ENCODE measurements at regions not wholly inside any gene's neighbourhood (a gene's known extent, or its start where the extent isn't known, plus 50 kb on each side); places are given as distances from the start of the nearest gene placed in this dataset.

- no peak for DNase-seq (ENCODE audit: insufficient read length)
- TF ChIP-seq POLR2A (IDR thresholded peaks at IDR 0.05; ENCODE audit: low read depth, low read length) (no peak), TAF1 (IDR thresholded peaks at IDR 0.05; ENCODE audit: borderline replicate concordance, low read depth, low read length) (no peak), POLR2AphosphoS5 (IDR thresholded peaks at IDR 0.05; ENCODE audit: low read depth, low read length) (no peak)
- FAIRE-seq = no peak
These were observed 51.3 kb downstream of the TET3 start for GRCh38 chr2:74036010-74036409.

DNA sequence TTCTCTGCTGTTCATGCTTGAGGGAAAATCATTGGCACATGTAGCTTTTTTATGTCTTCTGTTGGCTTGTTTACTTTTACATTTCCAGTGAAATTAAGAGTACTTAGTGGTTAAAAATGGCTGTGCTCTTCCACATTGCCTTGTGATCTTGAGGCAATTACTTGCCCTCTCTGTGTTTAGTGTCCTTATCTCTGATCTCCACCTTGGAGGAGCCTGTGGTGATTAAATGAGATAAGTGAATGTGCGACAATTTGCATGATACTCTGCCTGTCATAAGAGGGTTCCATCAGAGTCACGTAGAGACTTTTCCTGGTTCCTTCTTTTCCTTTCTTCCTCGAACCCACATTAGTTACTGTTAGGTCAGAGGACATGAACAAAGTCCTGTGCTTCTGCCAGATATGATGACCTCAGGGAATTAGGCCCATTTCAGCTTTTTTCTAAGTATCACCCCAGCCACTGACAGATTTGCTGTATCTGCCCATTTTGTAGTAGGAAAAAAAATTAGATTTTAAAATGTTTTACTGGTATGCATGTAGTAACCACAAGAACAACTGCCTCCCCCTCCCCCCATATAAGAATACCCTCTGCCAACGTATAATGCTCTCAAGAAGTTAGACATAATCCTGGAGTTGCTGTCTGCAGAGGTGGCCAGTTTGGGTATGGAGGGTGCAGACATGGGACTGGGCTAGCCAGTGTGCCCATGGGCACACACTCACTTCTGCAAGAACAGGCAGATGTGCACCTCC is 51.9 kb downstream of the TET3 start:
- TF ChIP-seq POLR2A (IDR thresholded peaks at IDR 0.05; ENCODE audit: low read depth, low read length) = no peak
- no peak for TF ChIP-seq POLR2AphosphoS5 (IDR thresholded peaks at IDR 0.05; ENCODE audit: low read depth, low read length)
- no peak for TF ChIP-seq TAF1 (IDR thresholded peaks at IDR 0.05; ENCODE audit: borderline replicate concordance, low read depth, low read length)
- no peak for FAIRE-seq
- DNase-seq (ENCODE audit: insufficient read length) = no peak

GRCh38 chr2:74037379-74037860 is 52.7 kb downstream of the TET3 start:
- FAIRE-seq = peak; percentile 73
- no peak for DNase-seq (ENCODE audit: insufficient read length)
- TF ChIP-seq POLR2AphosphoS5 (IDR thresholded peaks at IDR 0.05; ENCODE audit: low read depth, low read length) (no peak), TAF1 (IDR thresholded peaks at IDR 0.05; ENCODE audit: borderline replicate concordance, low read depth, low read length) (no peak), POLR2A (IDR thresholded peaks at IDR 0.05; ENCODE audit: low read depth, low read length) (no peak)

DNA sequence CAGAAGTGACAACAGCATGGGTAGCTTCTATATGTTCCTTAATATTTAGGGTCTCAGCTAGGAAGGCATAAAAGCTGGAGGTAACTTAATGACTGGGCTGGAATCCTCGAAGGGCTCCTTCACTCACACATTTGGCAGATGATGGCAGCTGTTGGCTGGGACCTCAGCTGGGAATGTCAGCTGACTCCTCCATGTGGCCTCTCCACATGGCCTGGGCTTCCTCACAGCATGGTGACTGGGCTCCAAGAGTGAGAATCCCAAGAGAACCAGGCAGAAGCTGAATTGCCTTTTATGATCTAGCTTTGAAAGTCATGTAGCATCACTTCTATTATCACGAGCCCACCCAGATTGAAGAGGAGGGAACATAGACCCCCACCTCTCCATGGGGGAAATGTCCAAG is 54.9 kb downstream of the TET3 start:
- FAIRE-seq (no peak), DNase-seq (ENCODE audit: insufficient read length) (no peak)
- no peak for TF ChIP-seq TAF1 (IDR thresholded peaks at IDR 0.05; ENCODE audit: borderline replicate concordance, low read depth, low read length)
- no peak for TF ChIP-seq POLR2AphosphoS5 (IDR thresholded peaks at IDR 0.05; ENCODE audit: low read depth, low read length)
- TF ChIP-seq POLR2A (IDR thresholded peaks at IDR 0.05; ENCODE audit: low read depth, low read length) = no peak

DNA sequence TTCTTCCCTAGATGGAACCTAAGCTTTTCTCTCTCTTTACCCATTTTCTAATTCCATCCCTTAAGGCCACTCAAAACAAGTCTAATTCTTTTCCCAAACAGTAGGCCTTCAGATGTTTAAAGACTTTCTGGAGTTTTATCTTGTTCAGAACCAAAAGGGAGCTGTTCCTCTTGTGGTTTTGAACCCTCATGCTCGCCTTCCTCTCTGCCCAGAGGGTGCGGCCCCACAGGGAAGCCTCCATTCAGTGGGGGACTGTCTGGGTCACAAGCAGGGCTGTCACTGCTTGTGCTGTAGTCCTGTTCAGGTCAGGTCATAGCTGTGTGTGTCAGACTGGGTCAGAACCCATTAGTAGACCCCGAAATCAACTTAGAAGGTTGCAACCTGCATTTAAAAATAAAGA is 56.5 kb downstream of the TET3 start:
- FAIRE-seq = no peak
- DNase-seq (ENCODE audit: insufficient read length) = no peak
- TF ChIP-seq POLR2AphosphoS5 (IDR thresholded peaks at IDR 0.05; ENCODE audit: low read depth, low read length) (no peak), POLR2A (IDR thresholded peaks at IDR 0.05; ENCODE audit: low read depth, low read length) (no peak), TAF1 (IDR thresholded peaks at IDR 0.05; ENCODE audit: borderline replicate concordance, low read depth, low read length) (no peak)

DNA sequence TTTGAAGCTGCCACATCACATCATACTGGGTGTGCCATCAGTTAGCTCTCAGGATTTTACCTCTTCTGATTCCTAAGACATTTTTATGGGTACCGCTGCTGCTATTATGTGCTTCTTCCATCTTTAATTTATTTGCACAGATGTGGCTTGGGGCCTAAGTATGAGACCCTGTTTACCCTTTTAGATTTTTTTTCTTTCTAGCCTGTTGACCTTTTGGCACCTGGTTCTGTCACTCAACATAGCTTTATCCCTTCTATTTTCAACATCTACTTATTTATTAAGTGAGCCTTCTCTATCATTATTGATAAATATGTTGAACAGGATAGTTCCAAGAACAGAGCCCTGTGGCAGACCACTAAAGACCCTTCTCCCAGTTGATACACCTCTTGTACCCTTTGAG is 57.0 kb downstream of the TET3 start:
- TF ChIP-seq POLR2AphosphoS5 (IDR thresholded peaks at IDR 0.05; ENCODE audit: low read depth, low read length) (no peak), POLR2A (IDR thresholded peaks at IDR 0.05; ENCODE audit: low read depth, low read length) (no peak), TAF1 (IDR thresholded peaks at IDR 0.05; ENCODE audit: borderline replicate concordance, low read depth, low read length) (no peak)
- DNase-seq (ENCODE audit: insufficient read length) (no peak), FAIRE-seq (no peak)

- FAIRE-seq (no peak), DNase-seq (ENCODE audit: insufficient read length) (no peak)
- TF ChIP-seq TAF1 (IDR thresholded peaks at IDR 0.05; ENCODE audit: borderline replicate concordance, low read depth, low read length) (no peak), POLR2A (IDR thresholded peaks at IDR 0.05; ENCODE audit: low read depth, low read length) (no peak), POLR2AphosphoS5 (IDR thresholded peaks at IDR 0.05; ENCODE audit: low read depth, low read length) (no peak)
These were observed 57.9 kb downstream of the TET3 start for GRCh38 chr2:74042606-74043005.

GRCh38 chr2:74043345-74044329 is 58.9 kb downstream of the TET3 start:
- no peak for FAIRE-seq
- no peak for DNase-seq (ENCODE audit: insufficient read length)
- TF ChIP-seq TAF1 (IDR thresholded peaks at IDR 0.05; ENCODE audit: borderline replicate concordance, low read depth, low read length) = no peak
- TF ChIP-seq POLR2A (IDR thresholded peaks at IDR 0.05; ENCODE audit: low read depth, low read length) = no peak
- TF ChIP-seq POLR2AphosphoS5 (IDR thresholded peaks at IDR 0.05; ENCODE audit: low read depth, low read length) = no peak

DNA sequence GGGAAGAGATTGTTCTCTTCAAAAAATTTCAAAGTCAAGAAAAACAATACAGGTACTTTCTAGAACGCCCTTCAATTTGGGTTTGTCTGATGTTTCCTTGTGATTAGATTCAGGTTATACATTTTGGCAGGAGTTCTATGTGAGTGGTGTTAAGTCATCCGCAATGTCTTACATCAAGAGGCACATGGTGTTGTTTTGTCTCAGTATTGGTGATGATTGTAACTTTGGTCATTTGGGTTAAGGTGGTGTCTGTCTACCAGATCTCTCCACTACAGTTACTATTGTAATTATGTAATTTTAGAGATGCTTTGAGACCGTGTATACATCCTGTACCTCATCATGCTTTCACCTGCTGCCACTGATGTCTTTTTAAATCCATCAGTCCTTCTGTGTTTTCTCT is 60.3 kb downstream of the TET3 start:
- TF ChIP-seq POLR2AphosphoS5 (IDR thresholded peaks at IDR 0.05; ENCODE audit: low read depth, low read length) (no peak), TAF1 (IDR thresholded peaks at IDR 0.05; ENCODE audit: borderline replicate concordance, low read depth, low read length) (no peak), POLR2A (IDR thresholded peaks at IDR 0.05; ENCODE audit: low read depth, low read length) (no peak)
- DNase-seq (ENCODE audit: insufficient read length) = no peak
- no peak for FAIRE-seq

- DNase-seq (ENCODE audit: insufficient read length) (no peak), FAIRE-seq (no peak)
- TF ChIP-seq TAF1 (IDR thresholded peaks at IDR 0.05; ENCODE audit: borderline replicate concordance, low read depth, low read length) (no peak), POLR2A (IDR thresholded peaks at IDR 0.05; ENCODE audit: low read depth, low read length) (no peak), POLR2AphosphoS5 (IDR thresholded peaks at IDR 0.05; ENCODE audit: low read depth, low read length) (no peak)
These were observed 60.7 kb downstream of the TET3 start for GRCh38 chr2:74045454-74045853.

GRCh38 chr2:74046441-74046840 is 61.7 kb downstream of the TET3 start:
- TF ChIP-seq TAF1 (IDR thresholded peaks at IDR 0.05; ENCODE audit: borderline replicate concordance, low read depth, low read length) (no peak), POLR2A (IDR thresholded peaks at IDR 0.05; ENCODE audit: low read depth, low read length) (no peak), POLR2AphosphoS5 (IDR thresholded peaks at IDR 0.05; ENCODE audit: low read depth, low read length) (no peak)
- FAIRE-seq (no peak), DNase-seq (ENCODE audit: insufficient read length) (no peak)
